Stimulated activated memory B cell treated with anti-CD40 and anti-IgM and Interleukin-4, amounts not matched to agents 10 μg/mL and 1 μg/mL and 100 μg/mL, for 72 hours (primary cell): ENCODE measurements at regions not wholly inside any gene's neighbourhood (a gene's known extent, or its start where the extent isn't known, plus 50 kb on each side); places are given as distances from the start of the nearest gene placed in this dataset.

Experiments
- ATAC-seq: fragments of 150-1000 bp; cut with Tn5 transposase; 2 replicates; pipeline ENCODE4 v1.10.0; 2021
- H3K27ac Mint-ChIP-seq: one replicate; pipeline ENCODE4 v1.8.0; 2022; ENCODE audit warnings: mild to moderate bottlenecking, mixed read lengths
- H3K27me3 Mint-ChIP-seq: one replicate; pipeline ENCODE4 v1.8.0; 2022; ENCODE audit warnings: mixed read lengths
- H3K36me3 Mint-ChIP-seq: one replicate; pipeline ENCODE4 v1.8.0; 2022; ENCODE audit warnings: mixed read lengths
- H3K4me1 Mint-ChIP-seq: one replicate; pipeline ENCODE4 v1.8.0; 2022; ENCODE audit warnings: mixed read lengths
- H3K4me3 Mint-ChIP-seq: one replicate; pipeline ENCODE4 v1.8.0; 2022; ENCODE audit warnings: mild to moderate bottlenecking, moderate library complexity, mixed read lengths
- H3K9me3 Mint-ChIP-seq: one replicate; pipeline ENCODE4 v1.8.0; 2022; ENCODE audit warnings: mixed read lengths

DNA sequence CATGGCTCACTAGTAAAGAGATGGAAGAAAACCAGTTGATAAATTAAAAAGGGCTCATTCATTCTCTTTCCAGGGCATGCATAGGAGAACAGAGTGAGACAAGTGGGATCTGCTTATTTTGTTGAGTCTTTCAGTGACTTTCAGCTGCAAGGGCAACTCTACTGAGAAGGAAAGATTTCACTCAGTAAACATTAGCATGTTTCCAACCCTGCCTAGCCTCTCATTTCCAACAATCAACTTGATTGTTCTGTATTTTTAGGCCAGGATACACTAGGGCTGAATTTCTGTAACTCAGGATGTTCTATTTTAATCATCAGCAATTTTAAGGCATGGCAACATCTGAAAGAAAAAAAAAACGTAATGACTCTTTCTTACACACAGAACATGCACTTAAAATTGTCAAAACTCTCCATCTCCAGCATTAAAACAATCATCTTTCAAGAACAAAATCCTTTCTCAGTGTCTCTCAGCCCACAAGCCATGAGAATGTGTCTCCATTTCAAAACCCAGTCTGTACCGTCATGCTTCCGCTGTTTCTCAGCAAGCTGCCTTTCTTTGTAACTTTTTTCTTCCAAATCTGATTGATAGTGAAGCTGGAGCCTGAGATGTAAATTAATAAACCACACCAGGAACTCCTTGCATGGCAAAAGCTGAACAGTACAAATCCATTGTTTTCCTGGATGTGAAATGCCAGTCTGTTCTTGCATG lies 147.2 kb upstream of the KLF14 start:
- ATAC-seq, result no peak
- Mint-ChIP-seq H3K27me3 (no peaks in the 10 kb centered on the region), H3K4me3 (no peak overlapping the region), H3K27ac (peak overlapping the region; percentile 39), H3K36me3 (peaks cover 55% of the 10 kb centered on the region), H3K4me1 (peaks cover 17% of the 10 kb centered on the region), H3K9me3 (no peaks in the 10 kb centered on the region)

DNA sequence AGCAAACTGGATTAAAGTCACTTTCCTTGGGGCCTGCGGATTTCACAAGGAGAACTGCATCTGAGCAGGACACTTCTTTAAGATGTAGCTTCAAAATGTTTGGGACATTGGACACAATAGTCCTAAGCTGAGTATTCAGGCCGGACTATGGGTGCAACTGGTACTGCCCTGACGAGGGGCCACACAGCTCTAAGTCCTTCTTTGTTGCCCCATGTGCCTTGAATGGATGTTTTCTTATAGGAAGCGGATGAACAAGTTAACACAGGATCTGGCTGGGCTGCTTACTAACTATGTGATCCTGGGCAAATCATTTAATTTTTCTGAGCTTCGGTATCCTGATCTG lies 147.8 kb upstream of the KLF14 start:
- peaks cover 55% of the 10 kb centered on the region for H3K36me3 Mint-ChIP-seq
- H3K4me3 Mint-ChIP-seq, result no peak overlapping the region
- ATAC-seq, result no peak
- H3K9me3 Mint-ChIP-seq, result no peaks in the 10 kb centered on the region
- H3K27ac Mint-ChIP-seq, result peak overlapping the region; percentile 39
- peaks cover 17% of the 10 kb centered on the region for H3K4me1 Mint-ChIP-seq
- H3K27me3 Mint-ChIP-seq, result no peaks in the 10 kb centered on the region

DNA sequence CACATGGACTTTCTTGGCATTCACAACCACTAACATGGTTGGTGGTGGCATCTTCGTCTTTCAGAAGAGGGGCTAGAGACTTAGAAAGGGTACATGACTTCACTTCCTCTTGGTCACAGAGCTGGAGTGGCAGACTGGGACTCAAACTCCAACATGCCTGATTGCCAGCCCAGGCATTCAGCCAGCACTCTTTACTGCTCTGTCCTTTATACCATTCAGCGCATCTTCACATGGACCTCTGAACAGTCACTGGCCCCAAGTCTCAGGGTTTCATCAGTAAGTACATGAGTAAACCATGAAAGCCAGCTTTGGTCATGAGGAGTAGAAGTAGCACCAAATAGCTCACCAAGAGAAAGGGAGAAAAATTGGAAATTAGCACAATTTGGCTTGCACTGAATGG lies 148.4 kb upstream of the KLF14 start:
- H3K36me3 Mint-ChIP-seq, result peaks cover 59% of the 10 kb centered on the region
- H3K9me3 Mint-ChIP-seq, result no peaks in the 10 kb centered on the region
- ATAC-seq, result no peak
- H3K4me3 Mint-ChIP-seq, result no peak overlapping the region
- peak overlapping the region; percentile 39 for H3K27ac Mint-ChIP-seq
- no peaks in the 10 kb centered on the region for H3K27me3 Mint-ChIP-seq
- H3K4me1 Mint-ChIP-seq, result peaks cover 22% of the 10 kb centered on the region

DNA sequence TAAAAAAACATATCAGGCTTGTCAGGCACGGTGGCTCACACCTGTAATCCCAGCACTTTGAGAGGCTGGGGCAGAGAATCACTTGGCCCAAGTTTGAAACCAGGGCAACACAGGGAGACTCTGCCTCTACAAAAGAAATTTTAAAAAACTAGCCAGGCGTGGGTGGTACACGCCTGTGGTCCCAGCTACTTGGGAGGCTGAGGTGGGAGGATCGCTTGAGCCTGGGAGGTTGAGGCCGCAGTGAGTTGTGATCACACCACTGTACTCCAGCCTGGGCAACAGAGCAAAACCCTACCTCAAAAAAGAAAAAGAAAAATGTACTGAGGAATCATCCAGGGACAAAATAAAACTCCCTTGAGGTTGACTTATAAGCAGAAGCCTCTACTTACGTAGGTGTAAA lies 149.9 kb upstream of the KLF14 start:
- H3K4me3 Mint-ChIP-seq, result no peak overlapping the region
- H3K27me3 Mint-ChIP-seq, result no peaks in the 10 kb centered on the region
- H3K4me1 Mint-ChIP-seq, result peaks cover 30% of the 10 kb centered on the region
- H3K36me3 Mint-ChIP-seq, result peaks cover 67% of the 10 kb centered on the region
- H3K27ac Mint-ChIP-seq, result no peak overlapping the region
- no peaks in the 10 kb centered on the region for H3K9me3 Mint-ChIP-seq
- no peak for ATAC-seq

DNA sequence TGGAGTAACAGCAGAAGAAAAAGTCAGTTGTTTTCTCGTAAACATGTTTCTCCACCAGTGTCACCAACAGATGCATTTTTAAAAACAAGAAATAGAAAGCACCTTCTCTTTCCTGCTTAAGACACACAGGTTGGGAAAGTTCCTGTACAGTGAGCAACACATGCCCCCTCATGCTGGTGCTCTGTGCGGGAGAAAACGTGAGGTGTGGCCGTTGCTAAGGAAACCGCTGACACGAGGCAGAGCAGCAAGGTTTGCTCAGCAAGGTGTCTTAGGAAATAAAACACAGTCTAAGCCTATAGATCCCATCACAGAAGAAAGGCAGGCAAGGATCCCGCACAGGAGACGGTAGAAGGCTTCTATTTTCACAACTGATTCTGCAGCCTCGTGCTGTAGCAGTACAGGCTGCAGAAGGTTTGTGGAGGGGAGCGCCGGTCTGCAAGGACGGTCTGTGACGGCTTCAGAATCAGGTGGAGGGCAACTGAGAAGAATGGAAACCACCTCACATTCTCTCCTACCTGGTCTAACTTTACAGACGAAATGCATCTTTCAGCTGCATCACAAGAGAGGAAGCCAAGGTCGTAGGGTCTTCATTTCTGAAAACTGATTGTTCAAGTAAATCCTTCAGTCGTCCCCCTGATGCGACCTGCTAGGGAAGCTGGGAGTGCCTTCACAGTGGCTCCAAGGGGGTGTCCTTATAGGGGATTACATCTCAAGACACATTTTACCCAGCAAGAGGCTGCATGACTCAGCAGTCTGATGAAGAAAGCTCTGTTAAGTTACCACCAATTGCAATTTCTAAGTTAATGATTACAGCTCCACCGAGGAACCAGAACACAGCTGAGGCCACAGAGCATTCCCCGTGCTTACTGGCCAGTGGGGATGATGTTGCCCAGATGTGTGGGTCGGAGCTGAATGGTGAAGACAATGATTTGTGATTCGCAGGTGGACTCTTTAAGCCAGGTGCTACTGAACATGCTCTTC lies 150.7 kb upstream of the KLF14 start:
- ATAC-seq, result no peak
- H3K9me3 Mint-ChIP-seq, result no peaks in the 10 kb centered on the region
- peak overlapping the region; percentile 48 for H3K27ac Mint-ChIP-seq
- peaks cover 65% of the 10 kb centered on the region for H3K36me3 Mint-ChIP-seq
- H3K4me3 Mint-ChIP-seq, result no peak overlapping the region
- no peaks in the 10 kb centered on the region for H3K27me3 Mint-ChIP-seq
- peaks cover 28% of the 10 kb centered on the region for H3K4me1 Mint-ChIP-seq

DNA sequence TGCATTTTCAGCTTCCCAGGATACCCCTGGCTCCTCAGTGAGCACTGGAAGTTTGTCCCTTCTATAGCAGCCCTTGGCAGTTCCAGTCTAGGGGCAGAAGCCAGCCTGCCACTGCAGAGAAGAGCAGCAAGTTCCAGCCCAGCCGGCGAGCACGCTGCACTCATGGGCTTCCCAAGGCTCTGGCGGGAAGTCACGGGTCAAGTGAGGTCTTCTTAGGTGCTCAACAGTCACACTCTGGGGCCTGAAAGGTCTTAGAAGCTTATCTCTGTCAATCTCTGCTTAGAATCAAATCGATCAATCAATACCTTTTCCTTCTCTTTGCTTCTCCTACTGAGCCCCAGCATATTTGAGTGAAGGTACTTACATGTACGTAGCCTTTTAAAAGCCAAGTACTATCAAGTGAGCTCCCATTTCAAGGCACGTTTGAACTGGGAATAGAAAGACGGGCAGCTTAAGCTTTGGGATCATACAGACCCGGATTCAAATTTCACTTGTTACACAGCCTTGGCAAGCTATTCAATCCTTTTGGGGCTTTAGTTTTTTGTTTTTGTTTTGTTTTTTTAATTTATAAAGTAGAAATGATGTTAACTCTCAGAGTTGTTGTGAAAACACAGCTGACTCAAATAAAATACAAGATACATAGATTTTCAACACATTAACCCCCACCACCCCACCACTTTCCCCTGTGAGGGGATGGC lies 152.6 kb upstream of the KLF14 start:
- Mint-ChIP-seq H3K4me1 (peaks cover 22% of the 10 kb centered on the region), H3K36me3 (peaks cover 68% of the 10 kb centered on the region), H3K4me3 (no peak overlapping the region), H3K27me3 (no peaks in the 10 kb centered on the region), H3K27ac (peak overlapping the region; percentile 70), H3K9me3 (no peaks in the 10 kb centered on the region)
- no peak for ATAC-seq

DNA sequence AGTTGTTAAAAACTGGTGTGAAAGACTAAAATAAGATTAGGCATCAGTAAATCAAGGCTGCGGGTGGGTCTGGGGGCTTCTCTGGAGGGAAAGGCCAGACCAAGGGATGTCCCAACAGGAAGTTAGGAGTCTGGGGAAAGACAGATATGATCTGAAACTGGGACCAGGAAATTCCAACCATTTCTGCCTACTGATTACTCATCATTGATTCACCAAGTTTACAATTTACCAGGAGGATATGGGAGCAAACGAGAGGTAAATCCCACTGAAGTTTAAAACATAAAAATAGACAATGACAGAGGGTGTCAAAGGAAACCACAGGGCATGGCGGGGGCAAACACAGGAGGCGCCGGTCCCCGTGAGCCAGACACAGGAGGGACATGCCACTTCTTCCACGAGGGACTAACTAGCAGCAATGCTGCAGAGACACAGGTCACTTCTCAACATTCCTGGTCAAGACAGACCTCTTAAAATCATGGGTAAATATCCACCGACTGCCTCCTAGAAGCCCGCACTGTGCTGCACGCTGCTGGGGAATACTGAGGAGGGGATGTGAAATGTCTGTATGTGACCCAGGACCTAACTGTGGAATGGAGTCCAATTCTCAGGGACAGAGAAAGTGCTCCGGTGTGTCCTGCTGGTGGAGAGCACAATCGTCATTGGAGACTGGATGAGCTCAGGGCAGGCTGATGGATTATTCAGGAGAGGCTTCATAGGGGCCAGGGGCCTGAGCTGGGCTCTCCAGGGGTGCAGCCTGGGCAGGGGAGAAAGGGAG lies 153.4 kb upstream of the KLF14 start:
- Mint-ChIP-seq H3K9me3 (no peaks in the 10 kb centered on the region), H3K36me3 (peaks cover 62% of the 10 kb centered on the region), H3K4me3 (no peak overlapping the region), H3K27ac (peak overlapping the region; percentile 70), H3K4me1 (peaks cover 18% of the 10 kb centered on the region), H3K27me3 (no peaks in the 10 kb centered on the region)
- ATAC-seq, result no peak

DNA sequence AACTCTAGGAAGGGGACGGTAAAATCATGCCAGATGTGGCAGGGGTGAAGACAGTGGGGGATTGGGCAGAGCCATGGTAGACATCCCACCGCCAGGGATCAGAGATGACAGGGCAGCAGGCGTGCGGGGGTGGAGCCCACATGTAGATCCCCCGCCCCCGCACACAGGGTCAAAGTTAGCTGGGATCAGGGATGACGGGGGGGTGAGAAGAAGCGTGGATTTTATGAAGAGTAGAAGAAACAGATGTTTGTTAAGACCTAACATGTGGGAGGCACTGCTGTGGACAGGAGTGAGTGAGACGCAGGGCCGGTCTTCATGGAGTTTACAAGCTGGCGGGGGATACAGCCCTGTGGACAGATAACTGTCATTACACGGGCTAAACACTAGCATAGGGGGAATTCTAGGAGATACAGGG lies 154.0 kb upstream of the KLF14 start:
- Mint-ChIP-seq H3K36me3 (peaks cover 60% of the 10 kb centered on the region), H3K9me3 (no peaks in the 10 kb centered on the region), H3K27ac (peak overlapping the region; percentile 70), H3K27me3 (no peaks in the 10 kb centered on the region), H3K4me1 (peaks cover 18% of the 10 kb centered on the region), H3K4me3 (no peak overlapping the region)
- no peak for ATAC-seq

DNA sequence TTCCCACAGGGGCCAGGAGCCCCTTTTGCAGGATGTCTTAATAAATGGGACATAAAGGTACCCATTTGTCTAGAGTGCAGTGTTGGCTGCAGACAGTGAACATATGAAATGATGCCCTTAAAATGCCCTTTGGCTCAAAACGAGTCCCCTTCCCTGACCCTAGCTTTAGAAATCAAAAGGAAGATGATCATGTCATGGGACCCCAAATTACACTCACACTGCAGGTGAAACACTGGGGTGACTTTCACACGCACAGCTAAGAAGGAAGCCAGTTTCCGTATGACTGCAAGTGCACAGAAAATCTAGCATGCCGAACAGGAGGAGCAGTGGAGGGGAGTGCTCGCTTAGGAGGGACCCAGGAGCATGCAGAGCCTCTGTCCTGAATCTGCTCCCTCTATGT lies 154.5 kb upstream of the KLF14 start:
- Mint-ChIP-seq H3K4me1 (peaks cover 21% of the 10 kb centered on the region), H3K9me3 (no peaks in the 10 kb centered on the region), H3K27ac (peak overlapping the region; percentile 70), H3K4me3 (no peak overlapping the region), H3K27me3 (no peaks in the 10 kb centered on the region), H3K36me3 (peaks cover 55% of the 10 kb centered on the region)
- no peak for ATAC-seq

DNA sequence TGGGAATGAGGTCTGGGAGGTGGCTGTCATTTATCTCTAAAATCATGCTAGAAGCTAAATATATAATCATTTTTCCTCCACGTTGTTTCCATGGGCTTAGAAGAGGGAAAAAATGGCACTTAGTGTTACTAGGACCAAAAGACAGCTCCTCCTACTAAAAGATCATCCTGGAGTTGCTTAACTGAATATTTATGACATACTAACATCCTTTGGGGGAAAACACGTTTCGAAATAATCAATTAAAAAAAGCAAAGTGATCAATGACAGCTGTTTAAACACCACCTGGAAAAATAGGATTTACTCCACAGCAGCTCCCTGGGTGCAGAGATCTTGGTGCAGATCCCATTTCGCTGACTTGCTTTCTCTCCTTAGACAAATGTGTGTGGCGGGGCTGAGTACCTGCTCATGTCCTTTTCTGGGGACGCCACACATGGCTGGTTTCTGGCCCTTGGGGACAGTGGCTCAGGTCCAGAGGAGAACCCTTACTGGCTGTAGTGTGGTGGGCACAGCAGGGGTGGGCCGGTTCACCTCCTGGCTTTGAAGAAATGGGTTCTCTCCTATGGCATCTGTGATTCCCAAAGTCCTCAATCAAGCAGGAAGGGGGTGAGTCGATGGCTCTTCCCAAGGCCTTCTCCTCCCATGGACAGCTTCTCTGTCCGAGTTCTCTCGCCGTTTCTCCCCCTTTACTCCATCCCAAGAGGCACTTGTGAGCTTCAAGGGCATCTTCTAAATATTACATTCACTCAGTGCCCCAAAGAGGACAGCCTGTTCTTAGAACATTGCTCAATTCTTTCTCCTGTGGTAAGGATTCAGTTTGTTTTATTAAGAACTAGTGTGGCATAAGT lies 156.4 kb upstream of the KLF14 start:
- Mint-ChIP-seq H3K9me3 (no peaks in the 10 kb centered on the region), H3K36me3 (peaks cover 54% of the 10 kb centered on the region), H3K4me3 (no peak overlapping the region), H3K4me1 (peaks cover 41% of the 10 kb centered on the region), H3K27ac (no peak overlapping the region), H3K27me3 (no peaks in the 10 kb centered on the region)
- no peak for ATAC-seq

DNA sequence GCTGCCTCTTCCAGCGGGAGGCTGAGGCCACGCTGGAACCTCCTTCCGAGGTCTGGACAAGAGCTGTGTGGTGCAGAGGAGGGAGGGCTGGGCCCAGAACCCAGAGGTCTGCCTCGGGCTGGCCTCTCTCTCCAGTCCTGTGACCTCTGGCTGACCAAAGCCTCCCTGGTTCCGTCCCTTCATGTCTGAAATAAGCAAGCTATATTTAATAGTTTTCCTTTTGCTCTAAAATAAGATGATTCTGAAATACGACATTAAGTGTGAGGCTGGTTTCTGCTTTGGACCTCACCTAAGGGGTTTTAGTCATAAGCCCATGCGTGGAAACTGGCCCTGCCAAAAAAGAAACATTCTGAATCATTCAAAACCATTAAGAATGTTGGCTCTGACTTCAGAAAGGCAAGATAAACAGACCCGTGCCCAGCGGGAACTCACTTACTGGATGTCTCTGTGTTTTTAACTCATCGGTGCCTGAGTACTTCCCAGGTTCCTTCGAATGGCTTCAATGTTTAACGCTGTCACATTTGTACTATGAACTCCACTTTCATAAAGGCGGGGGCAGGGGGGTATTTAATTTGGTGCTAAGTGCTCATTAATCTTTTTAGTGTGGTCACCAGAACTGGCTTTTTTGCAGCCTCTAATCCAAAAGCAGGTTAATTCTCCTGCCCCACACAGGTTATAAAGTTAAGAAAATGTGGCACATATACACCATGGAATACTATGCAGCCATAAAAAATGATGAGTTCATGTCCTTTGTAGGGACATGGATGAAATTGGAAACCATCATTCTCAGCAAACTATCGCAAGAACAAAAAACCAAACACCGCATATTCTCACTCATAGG lies 157.5 kb upstream of the KLF14 start:
- Mint-ChIP-seq H3K4me1 (peaks cover 50% of the 10 kb centered on the region), H3K27ac (no peak overlapping the region), H3K4me3 (no peak overlapping the region), H3K27me3 (no peaks in the 10 kb centered on the region), H3K9me3 (no peaks in the 10 kb centered on the region), H3K36me3 (peaks cover 60% of the 10 kb centered on the region)
- no peak for ATAC-seq

DNA sequence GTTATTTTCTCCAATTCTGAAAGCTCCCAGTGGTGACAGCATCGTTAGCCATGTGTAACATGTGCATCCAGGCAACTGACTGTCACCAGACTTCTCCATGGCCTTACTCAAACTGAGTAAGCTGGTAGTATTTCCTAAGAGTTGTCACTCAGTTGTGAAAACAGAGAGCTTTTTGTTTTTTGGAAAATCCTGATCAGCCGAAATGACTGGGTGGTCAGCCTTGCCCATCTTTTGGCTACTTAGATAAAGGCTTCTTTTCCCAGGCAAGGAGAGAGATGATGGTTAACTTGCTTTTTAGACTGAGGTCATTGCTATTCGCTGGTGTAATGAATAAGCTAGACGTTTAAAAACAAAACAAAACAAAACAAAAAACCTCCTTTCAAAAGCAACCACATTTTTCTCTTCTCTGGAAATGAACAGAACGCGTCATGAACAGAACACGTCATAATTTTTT lies 159.5 kb upstream of the KLF14 start:
- Mint-ChIP-seq H3K27ac (peak overlapping the region; percentile 78), H3K4me3 (no peak overlapping the region), H3K4me1 (peaks cover 55% of the 10 kb centered on the region), H3K27me3 (no peaks in the 10 kb centered on the region), H3K36me3 (peaks cover 65% of the 10 kb centered on the region), H3K9me3 (no peaks in the 10 kb centered on the region)
- peak; percentile 16 for ATAC-seq

DNA sequence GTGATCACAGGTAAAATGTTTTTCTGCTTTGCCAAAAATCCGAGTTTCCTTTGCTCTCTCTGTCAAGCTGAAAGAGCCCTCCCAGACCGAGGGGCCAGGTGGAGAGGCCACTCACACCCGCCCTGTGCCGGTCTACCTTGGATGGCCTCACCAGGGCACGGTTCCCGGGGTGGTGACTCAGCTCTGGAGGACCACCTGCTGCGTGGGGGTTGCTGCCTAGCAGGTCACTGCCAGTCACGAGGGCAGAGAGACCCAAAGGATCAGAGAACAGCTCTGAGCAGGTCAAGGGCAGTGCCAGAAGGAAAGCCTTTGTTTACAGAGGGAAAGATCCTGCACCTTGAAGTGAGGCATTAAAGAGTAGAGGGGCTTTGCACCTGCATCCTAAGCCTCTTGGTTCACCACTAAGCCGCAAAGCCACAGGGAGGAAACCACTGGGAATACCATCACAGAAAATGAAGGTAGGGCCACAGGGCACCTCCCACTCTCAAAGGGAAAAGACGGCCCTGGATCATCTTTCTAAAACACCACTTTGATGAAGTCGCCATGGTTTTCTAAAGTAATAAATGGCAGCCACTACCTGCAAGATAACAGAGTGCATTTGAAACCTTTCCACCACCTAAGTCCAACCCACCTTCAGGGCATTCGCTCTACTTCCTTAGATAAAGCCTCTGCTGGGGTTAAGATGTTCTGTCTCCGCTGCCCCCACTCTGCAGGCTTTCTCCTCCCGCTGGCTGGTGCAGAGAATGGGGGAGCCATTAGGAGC lies 160.3 kb upstream of the KLF14 start:
- H3K9me3 Mint-ChIP-seq, result no peaks in the 10 kb centered on the region
- peaks cover 61% of the 10 kb centered on the region for H3K4me1 Mint-ChIP-seq
- H3K27ac Mint-ChIP-seq, result peak overlapping the region; percentile 78
- ATAC-seq, result peak; percentile 61
- no peaks in the 10 kb centered on the region for H3K27me3 Mint-ChIP-seq
- peaks cover 62% of the 10 kb centered on the region for H3K36me3 Mint-ChIP-seq
- H3K4me3 Mint-ChIP-seq, result no peak overlapping the region
